Endothelial cell of umbilical vein (primary cell): ENCODE measurements at regions not wholly inside any gene's neighbourhood (a gene's known extent, or its start where the extent isn't known, plus 50 kb on each side); places are given as distances from the start of the nearest gene placed in this dataset.

ENCODE experiments used
- BruUV-seq: library from RNA; stranded (reverse); fragments of 400-500 nt; replicated peaks from 2 replicates; lab custom pipeline; 2021; lab: Mats Ljungman, UMichigan
- CTCF ChIA-PET: fragments of 300-600, 350-600 bp; sonication (Branson Sonifier 250); formaldehyde crosslinking; loops from one replicate; lab custom pipeline; 2021; ENCODE audit warnings: antibody characterized with exemption, inconsistent platforms; lab: Charles Lee
- POLR2A ChIA-PET: fragments of 300-600, 350-600 bp; sonication (Branson Sonifier 250); formaldehyde crosslinking; loops from one replicate; lab custom pipeline; 2021; ENCODE audit warnings: antibody characterized with exemption, inconsistent platforms; lab: Charles Lee
- DNase-seq: peaks from one replicate; pipeline ENCODE4 v3.0.0-alpha.2; 2011; ENCODE audit warnings: low read depth, low spot score
- FAIRE-seq: peaks from 2 replicates; lab custom pipeline; 2011; peaks lifted over from hg19 to GRCh38; lab: Jason Lieb, UNC
- H2AFZ ChIP-seq: 2 replicates; pipeline ENCODE4 v1.6.0; 2012; ENCODE audit warnings: low read depth, low read length, control low read depth, inconsistent platforms
- H3K27ac ChIP-seq: 2 replicates; pipeline ENCODE4 v1.5.1; 2011; ENCODE audit warnings: low read depth, mild to moderate bottlenecking, control low read depth, low read length, moderate library complexity; ENCODE audit not compliant: insufficient read depth
- H3K27me3 ChIP-seq, 2 experiments: 2 replicates each; pipeline versions ENCODE4 v1.6.0 to v1.6.1; 2011; ENCODE audit warnings: low read length in 2 of 2, mixed read lengths in 1 of 2; ENCODE audit not compliant: control insufficient read depth in 2 of 2, insufficient read depth in 2 of 2
- H3K36me3 ChIP-seq, 2 experiments: 2 replicates in 1 of 2; 3 replicates in 1 of 2; pipeline ENCODE4 v1.5.1; 2011; ENCODE audit warnings: low read length in 2 of 2, mild to moderate bottlenecking in 1 of 2, moderate library complexity in 1 of 2; ENCODE audit not compliant: control insufficient read depth in 2 of 2, insufficient read depth in 2 of 2; ENCODE audit errors: extremely low read depth in 1 of 2
- H3K4me1 ChIP-seq: 3 replicates; pipeline ENCODE4 v1.5.1; 2011; ENCODE audit warnings: mild to moderate bottlenecking, low read length; ENCODE audit not compliant: control insufficient read depth, insufficient read depth; ENCODE audit errors: extremely low read depth
- H3K4me2 ChIP-seq: 2 replicates; pipeline ENCODE4 v1.6.1; 2011; ENCODE audit warnings: low read length, control low read depth, mixed read lengths; ENCODE audit not compliant: insufficient read depth
- H3K4me3 ChIP-seq, 3 experiments: fragments of 200-600 bp in 1 of 3; sonication (generic), shearing (Covaris generic) in 1 of 3; replicated peaks in 1 of 3; 2 replicates each; pipeline ENCODE4 v1.5.1; 2011 to 2016; ENCODE audit warnings: control low read depth in 3 of 3, low read length in 3 of 3, mild to moderate bottlenecking in 2 of 3, inconsistent platforms in 1 of 3, low read depth in 1 of 3, moderate library complexity in 1 of 3; ENCODE audit not compliant: insufficient read depth in 1 of 3
- H3K79me2 ChIP-seq: 2 replicates; pipeline ENCODE4 v1.6.0; 2012; ENCODE audit warnings: low read length, inconsistent platforms; ENCODE audit not compliant: control insufficient read depth, insufficient read depth
- H3K9ac ChIP-seq: replicated peaks from 2 replicates; pipeline ENCODE3; 2011; ENCODE audit warnings: low read length, control low read depth; ENCODE audit not compliant: insufficient read depth; ENCODE audit errors: extremely low read depth
- H3K9me1 ChIP-seq: replicated peaks from 3 replicates; pipeline ENCODE4 v1.6.0; 2011; ENCODE audit warnings: mild to moderate bottlenecking, low read length; ENCODE audit not compliant: control insufficient read depth, insufficient read depth; ENCODE audit errors: extremely low read depth
- H3K9me3 ChIP-seq: replicated peaks from 2 replicates; pipeline ENCODE4 v1.5.1; 2012; ENCODE audit warnings: low read length, inconsistent platforms; ENCODE audit not compliant: control insufficient read depth, insufficient read depth
- H4K20me1 ChIP-seq: replicated peaks from 2 replicates; pipeline ENCODE3; 2011; ENCODE audit warnings: mild to moderate bottlenecking, low read length; ENCODE audit not compliant: control insufficient read depth, insufficient read depth; ENCODE audit errors: extremely low read depth
- EZH2 ChIP-seq: IDR thresholded peaks from 2 replicates; pipeline ENCODE4 v1.6.1; 2012; ENCODE audit warnings: borderline replicate concordance, low read depth, mild to moderate bottlenecking, moderate library complexity, low read length, inconsistent platforms; ENCODE audit not compliant: severe bottlenecking
- FOS ChIP-seq: IDR thresholded peaks from 2 replicates; pipeline ENCODE4 v1.6.1; 2011; ENCODE audit warnings: mild to moderate bottlenecking, low read length, moderate library complexity, borderline replicate concordance; ENCODE audit not compliant: insufficient read depth
- GATA2 ChIP-seq: IDR thresholded peaks from 2 replicates; pipeline ENCODE4 v1.7.0; 2011; ENCODE audit warnings: low read depth, mild to moderate bottlenecking, moderate library complexity, mixed read lengths, low read length; ENCODE audit not compliant: insufficient read length, insufficient read depth
- JUN ChIP-seq: IDR thresholded peaks from 2 replicates; pipeline ENCODE4 v1.6.1; 2011; ENCODE audit warnings: borderline replicate concordance, low read depth; ENCODE audit not compliant: insufficient read length, insufficient read depth
- MYC ChIP-seq: IDR thresholded peaks from one replicate; pipeline ENCODE4 v1.6.1; 2011; ENCODE audit warnings: mild to moderate bottlenecking, low read depth, low read length
- POLR2A ChIP-seq: IDR thresholded peaks from 2 replicates; pipeline ENCODE4 v1.6.1; 2012; ENCODE audit warnings: low read depth, mild to moderate bottlenecking, control low read depth, low read length
- POLR2AphosphoS5 ChIP-seq: IDR thresholded peaks from 2 replicates; pipeline ENCODE4 v1.6.1; 2012; ENCODE audit warnings: low read depth, mild to moderate bottlenecking, control low read depth, low read length, moderate library complexity; ENCODE audit not compliant: insufficient read depth
- dilution Hi-C: fragments of 300-500 bp; cut with MboI; formaldehyde crosslinking; loops from one replicate; pipeline ENCODE4 v1.15.0; 2019; ENCODE audit warnings: low sequenced_read_pairs; ENCODE audit not compliant: extremely low pct_ligation_motif_present
- intact Hi-C: fragments of 100-400 bp; cut with micrococcal nuclease; formaldehyde crosslinking; loops from one replicate; pipeline ENCODE4 v1.10.0; 2022
- TF ChIP-seq, protein P1 (sequence below), 2 donors: IDR thresholded peaks; 1 replicate in 1 of 2; 2 replicates in 1 of 2; pipeline ENCODE4 v1.5.1; 2011; ENCODE audit warnings: low read length in 2 of 2, mild to moderate bottlenecking in 2 of 2, moderate library complexity in 2 of 2, control low read depth in 1 of 2, inconsistent platforms in 1 of 2, low read depth in 1 of 2; ENCODE audit not compliant: insufficient read depth in 1 of 2; ENCODE audit errors: extremely low read depth in 1 of 2
- TF ChIP-seq, protein P2 (sequence below): IDR thresholded peaks from 2 replicates; pipeline ENCODE4 v1.6.1; 2011; ENCODE audit not compliant: insufficient read depth, insufficient read length

DNA sequence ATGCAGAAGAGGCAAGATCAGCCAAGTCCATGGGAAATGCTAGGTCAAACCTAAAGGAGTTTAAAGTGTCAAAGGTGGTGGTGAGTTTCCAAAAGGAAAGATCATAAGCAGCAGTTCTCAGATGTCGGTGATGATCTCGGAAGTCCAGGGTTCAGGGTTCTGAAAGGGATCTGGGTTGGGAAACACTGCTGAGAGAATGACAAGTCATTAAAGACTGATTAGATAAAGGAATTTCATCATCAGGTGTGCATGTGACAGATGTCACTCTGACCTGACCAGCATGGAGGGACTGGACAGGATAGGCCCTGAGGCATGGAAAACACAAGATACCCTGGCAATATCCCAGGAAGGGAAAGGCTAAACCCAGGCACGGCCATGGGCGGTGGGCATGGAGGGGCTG, 195.7 kb upstream of the TBL1X start:
- no peak for TF ChIP-seq JUN
- TF ChIP-seq, protein P1, sequence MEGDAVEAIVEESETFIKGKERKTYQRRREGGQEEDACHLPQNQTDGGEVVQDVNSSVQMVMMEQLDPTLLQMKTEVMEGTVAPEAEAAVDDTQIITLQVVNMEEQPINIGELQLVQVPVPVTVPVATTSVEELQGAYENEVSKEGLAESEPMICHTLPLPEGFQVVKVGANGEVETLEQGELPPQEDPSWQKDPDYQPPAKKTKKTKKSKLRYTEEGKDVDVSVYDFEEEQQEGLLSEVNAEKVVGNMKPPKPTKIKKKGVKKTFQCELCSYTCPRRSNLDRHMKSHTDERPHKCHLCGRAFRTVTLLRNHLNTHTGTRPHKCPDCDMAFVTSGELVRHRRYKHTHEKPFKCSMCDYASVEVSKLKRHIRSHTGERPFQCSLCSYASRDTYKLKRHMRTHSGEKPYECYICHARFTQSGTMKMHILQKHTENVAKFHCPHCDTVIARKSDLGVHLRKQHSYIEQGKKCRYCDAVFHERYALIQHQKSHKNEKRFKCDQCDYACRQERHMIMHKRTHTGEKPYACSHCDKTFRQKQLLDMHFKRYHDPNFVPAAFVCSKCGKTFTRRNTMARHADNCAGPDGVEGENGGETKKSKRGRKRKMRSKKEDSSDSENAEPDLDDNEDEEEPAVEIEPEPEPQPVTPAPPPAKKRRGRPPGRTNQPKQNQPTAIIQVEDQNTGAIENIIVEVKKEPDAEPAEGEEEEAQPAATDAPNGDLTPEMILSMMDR (IDR thresholded peaks at IDR 0.05; ENCODE audit: extremely low read depth in 1 of 2, insufficient read depth in 1 of 2, low read depth in 1 of 2, low read length in 2 of 2): no peak
- TF ChIP-seq POLR2AphosphoS5: no peak
- TF ChIP-seq, protein P2, sequence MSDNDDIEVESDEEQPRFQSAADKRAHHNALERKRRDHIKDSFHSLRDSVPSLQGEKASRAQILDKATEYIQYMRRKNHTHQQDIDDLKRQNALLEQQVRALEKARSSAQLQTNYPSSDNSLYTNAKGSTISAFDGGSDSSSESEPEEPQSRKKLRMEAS: no peak
- TF ChIP-seq POLR2A: no peak
- no peak for TF ChIP-seq FOS
- no peak for TF ChIP-seq EZH2
- no peak for TF ChIP-seq MYC
- no peak for TF ChIP-seq GATA2
- intact Hi-C loops (no loop called here), dilution Hi-C loops (no loop called here)
- ChIA-PET CTCF (no interaction called here), POLR2A (no interaction called here)
- Histone ChIP-seq H3K4me3 (no peak overlapping the region), H3K9me3 (no peaks in the 10 kb centered on the region), H3K27me3 (no peaks in the 10 kb centered on the region), H2AFZ (no peak overlapping the region), H3K4me2 (no peak overlapping the region), H3K4me1 (no peaks in the 10 kb centered on the region), H3K27ac (no peak overlapping the region), H3K36me3 (no peaks in the 10 kb centered on the region), H3K79me2 (no peaks in the 10 kb centered on the region), H3K9ac (no peak overlapping the region), H4K20me1 (no peaks in the 10 kb centered on the region), H3K9me1 (no peaks in the 10 kb centered on the region)
- FAIRE-seq: no peak
- no TSS peak for BruUV-seq
- no peak for DNase-seq
